Germinal center (tissue), 1 donor: ENCODE measurements at regions not wholly inside any gene's neighbourhood (a gene's known extent, or its start where the extent isn't known, plus 50 kb on each side); places are given as distances from the start of the nearest gene placed in this dataset.
A peak's percentile ranks its signal among the peaks of the same experiment; 100 is the strongest.

Experiments used
- DNase-seq: peaks from one replicate; pipeline ENCODE4 v3.0.0; 2012; ENCODE audit warnings: mixed read lengths, low spot score

DNA sequence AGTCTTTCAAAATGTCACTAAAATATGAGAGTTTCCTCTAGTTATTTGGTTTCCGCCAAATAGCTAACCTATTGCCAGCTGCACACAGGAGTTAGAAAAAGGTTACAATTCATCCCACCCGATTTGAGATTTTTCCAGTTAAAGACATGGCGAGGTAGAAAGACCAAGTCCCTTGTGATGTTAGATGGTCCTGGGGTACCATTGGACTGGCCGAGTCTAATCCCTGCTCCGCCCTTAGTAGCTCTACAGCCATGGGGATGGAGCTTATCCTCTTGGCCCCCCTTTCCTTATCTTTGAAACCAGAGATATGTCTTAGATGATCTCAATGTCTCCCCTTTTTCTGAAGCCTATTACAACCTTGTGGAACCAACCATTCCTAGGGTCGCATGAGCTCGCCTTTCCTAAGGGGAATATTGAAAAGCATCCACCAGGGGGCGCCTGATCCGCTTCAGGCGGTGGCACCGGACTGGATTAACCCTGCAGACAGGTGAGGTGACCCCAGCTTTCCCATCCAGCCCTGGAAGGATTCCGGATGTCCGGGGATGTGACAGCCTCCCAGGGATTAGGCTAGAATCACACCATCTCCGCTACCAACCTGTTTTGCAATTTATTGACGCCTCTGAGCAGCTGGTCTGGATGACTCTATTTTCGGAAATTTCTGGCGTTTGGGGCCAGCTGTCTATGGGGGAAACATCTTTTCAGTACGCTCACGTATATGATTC, 68.3 kb upstream of the SIM2 start:
- DNase-seq, result peak; percentile 62

GRCh38 chr21:36636016-36636415, 62.9 kb upstream of the SIM2 start:
- DNase-seq, result no peak

GRCh38 chr21:36636439-36636838, 62.5 kb upstream of the SIM2 start:
- no peak for DNase-seq

DNA sequence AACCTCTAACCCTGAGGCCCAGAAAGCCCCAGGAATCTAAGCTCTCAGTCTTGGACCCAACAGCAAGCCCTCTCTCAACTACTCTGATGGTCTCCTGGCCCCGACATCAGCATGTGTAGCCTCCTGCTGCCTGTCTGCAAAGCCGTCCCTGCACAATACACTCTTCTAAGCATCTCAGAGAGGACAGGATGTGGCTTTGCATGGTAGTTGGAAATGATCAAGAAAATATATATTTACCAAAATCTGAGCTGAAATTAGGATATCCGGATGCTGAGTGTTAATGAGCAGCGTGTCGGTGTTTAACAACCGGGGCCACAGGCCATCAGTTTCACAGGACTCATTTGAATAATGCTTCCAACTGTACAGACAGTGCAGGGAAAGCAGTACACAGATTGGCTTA, 59.1 kb upstream of the SIM2 start:
- no peak for DNase-seq

DNA sequence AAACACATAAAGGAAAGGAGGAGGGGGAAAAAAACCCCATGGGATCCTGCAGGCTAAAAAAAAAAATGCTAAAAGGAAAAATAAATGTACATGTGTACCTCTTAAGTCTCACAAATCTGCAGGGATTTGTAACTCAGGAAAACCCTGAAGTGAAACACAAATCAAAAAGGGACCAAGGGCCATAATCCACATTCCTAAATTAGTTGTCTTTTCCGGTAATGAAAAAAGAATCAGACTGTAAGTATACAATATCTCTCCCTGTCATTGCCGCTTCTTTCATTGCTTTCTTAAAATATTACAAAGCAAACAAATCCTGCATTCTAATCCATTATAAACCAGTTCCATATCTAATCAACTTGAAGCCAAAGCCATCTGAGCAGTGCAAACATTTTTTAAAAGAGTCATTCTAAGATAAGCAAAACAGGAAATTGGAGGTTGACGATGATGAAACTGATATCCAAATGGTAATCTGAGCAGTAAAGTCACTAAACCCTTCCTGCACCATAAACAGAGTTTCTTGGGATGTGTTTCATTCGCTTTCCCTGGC, 58.7 kb upstream of the SIM2 start:
- DNase-seq, result no peak

GRCh38 chr21:36640721-36641244, 58.1 kb upstream of the SIM2 start:
- no peak for DNase-seq

DNA sequence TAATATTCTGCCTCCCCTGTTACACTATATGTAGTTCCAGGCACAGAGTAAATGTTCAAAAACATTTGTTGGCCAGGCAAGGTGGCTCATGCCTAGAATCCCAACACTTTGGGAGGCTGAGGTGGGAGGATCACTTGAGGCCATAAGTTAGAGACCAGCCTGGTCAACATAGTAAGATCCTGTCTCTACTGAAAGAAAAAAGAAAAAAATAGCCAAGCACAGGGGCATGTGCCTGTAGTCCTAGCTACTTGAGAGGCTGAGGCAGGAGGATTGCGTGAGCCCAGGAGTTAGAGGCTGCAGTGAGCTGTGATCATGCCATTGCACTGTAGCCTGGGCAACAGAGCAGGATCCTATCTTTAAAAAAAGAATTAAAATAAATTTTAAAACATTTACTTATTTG, 57.6 kb upstream of the SIM2 start:
- DNase-seq, result no peak

- no peak for DNase-seq
Observed at GRCh38 chr21:36641886-36642285, 57.0 kb upstream of the SIM2 start.

GRCh38 chr21:36642777-36643176, 56.1 kb upstream of the SIM2 start:
- no peak for DNase-seq

- DNase-seq, result no peak
Observed at GRCh38 chr21:36643374-36644250, 55.3 kb upstream of the SIM2 start.

- no peak for DNase-seq
Observed at GRCh38 chr21:36646011-36646410, 52.9 kb upstream of the SIM2 start.

DNA sequence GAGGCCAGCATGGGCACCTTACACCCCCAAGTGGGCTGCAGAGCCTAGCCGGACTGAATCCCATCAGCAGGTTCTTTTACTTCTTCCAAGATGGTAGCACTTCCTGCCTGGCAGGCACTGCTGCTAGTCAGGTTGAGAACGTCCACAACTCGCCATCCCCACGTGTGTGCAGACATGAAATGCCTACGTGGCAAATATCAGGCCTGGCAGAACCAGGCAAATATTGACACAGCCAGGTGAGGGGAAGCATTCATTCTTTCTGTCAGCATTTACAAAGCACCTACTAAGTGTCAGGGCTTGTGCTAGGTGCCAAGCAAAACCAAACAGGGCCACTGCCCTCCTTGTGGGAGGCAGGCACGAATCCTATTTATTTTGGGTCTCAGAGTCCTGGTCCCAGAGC, 52.3 kb upstream of the SIM2 start:
- DNase-seq, result no peak

GRCh38 chr21:36647279-36648093, 51.4 kb upstream of the SIM2 start:
- no peak for DNase-seq
